Globus pallidus (tissue), 1 donor: ENCODE measurements at regions not wholly inside any gene's neighbourhood (a gene's known extent, or its start where the extent isn't known, plus 50 kb on each side); places are given as distances from the start of the nearest gene placed in this dataset.

Experiments
- DNase-seq: peaks from one replicate; pipeline ENCODE4 v3.0.0-alpha.2; 2015; ENCODE audit warnings: low spot score

DNA sequence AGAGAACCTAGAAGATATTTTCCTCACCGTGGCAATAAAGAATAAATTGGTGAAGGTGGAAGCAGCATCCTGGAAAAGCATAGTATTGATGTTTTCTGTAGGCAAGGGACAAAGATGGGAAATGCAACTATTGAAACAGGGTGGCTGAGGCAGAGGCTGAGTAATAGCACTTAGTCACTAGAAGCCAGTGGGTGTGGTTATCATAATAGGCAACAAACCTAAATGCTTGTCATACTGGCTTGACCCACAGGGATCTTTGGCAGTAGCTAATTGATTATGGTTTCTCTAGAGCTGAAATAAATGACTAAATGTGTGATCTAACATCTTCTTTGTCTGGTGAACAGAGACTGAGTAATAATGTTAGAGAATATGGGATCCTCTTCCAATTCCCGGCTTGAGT, 353.6 kb upstream of the RPS6KA3 start:
- DNase-seq: no peak

DNA sequence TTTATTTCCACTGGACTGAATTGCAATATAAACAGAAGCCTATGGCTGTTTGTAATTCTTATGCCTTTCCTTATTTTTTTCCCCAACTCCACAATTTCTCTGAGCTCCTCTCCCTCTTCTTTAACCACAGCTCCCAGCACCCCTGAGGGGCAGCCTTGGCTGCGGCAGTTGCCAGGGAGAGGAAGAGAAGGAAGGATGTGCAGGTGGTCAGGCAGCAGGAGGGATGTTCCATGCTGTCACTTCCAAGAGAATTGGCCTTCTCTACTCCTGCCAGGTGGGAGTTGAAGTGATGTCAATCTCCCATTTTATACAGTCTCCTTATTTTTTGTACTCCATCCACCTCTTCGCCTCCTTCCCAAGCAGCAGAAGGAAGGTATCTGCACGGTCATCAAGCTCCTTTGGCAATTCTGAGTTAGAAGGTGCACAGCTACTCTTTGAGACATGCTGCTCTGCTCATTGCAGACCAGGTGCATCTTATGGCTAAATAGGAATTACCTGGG, 343.3 kb upstream of the RPS6KA3 start:
- no peak for DNase-seq

DNA sequence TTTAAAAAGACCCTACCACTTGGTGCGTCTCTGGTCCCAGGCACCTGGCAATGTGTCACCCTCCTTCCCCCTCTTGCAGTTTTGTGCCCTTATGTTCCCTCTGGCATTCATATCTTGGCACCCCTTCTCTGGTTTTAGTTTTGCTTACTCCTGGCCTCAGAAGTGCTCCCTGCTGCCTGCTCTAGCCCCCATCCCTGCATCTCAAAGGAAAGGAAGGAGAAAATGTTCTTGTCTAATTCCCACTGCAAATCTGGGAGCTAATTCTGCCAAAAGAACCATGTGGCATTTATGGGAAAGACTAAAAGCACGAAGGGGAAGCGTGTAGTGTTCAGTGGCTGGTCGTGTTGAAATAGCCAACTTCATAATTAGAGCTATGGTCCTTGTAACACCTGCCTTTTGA, 340.1 kb upstream of the RPS6KA3 start:
- no peak for DNase-seq

DNA sequence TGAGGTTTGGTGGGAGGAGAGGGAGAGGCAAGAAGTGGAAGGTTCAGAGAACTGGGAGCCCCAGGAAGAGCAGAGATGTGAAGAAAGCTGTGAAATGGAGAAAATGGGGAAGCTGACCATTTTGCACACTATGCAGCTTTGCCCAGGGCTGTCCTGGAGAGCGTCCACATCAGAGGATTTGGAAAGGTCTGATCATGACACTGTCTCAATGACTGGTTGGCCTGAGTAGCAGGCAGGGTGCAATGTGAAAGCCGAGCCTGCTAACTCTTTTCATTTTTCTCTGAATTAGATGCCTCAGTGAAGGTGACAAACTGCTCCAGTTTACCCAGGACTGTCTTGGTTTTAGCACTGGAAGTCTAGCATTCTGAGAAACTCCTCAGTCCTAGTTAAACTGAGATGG, 330.1 kb upstream of the RPS6KA3 start:
- no peak for DNase-seq

DNA sequence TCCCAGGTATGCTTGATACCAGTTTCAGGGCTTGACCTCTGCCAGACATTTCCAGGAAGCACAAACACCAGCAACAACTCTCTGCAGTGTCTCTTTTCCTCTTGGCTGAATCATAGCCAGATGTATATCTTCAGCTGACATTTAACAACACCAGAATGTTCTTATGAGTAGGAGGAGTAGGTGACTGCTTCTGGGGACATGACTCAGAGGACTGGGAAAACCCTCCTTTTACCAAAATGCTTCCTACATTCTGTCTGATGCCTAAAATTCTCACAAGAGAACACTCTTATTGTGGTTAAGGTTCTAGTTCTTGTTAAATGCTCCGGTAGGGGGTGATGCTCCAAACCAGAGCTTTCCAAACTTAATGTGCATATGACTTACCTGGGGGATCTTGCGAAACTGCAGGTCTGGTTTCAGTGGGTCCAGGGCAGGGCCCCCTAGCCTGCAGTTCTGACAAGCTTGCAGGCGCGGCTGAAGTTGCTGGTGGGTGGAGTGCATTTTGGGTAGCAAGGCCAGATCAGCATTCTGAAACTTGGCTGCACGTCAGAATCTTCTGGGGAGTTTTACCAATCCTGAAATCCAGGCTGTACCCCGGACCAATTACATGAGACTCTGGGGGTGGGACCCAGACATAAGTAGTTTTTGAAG, 329.3 kb upstream of the RPS6KA3 start:
- DNase-seq: no peak

DNA sequence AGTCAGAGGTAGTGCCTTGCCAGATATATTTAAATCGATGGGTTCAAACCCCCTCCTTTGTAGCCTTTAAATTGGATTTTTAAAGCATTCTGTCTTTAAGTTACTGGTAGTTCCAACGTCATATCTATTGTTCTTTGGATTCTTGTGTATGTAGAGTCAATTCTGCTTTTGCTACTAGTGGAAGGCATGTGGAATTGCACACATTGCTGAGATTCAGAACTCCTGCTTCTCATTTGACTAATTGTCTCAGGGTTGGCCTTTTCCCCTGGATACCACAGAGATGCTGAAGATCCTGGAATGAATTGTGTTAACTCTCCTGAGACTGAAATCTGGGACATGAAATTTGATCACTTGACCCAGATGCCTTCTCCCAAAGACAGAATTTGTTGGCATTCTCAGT, 328.3 kb upstream of the RPS6KA3 start:
- DNase-seq: no peak

DNA sequence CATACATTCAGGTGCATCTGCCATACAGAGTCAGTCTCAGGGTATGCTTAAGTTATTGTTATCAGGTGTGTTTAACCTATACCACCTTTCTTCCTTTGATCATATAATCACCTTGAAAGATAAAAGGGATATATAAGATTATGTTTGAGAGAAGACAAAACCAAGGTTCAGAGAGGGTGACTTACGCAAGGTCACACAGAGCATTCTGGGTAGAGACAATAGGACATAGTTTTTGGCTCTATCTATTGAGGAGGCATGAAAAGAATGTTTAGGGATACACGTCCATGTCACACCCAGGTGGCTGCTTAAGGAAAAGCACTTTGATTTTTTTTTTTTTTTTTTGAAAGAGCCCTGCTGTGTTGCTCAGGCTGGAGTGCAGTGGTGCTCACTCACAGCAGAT, 327.1 kb upstream of the RPS6KA3 start:
- no peak for DNase-seq

DNA sequence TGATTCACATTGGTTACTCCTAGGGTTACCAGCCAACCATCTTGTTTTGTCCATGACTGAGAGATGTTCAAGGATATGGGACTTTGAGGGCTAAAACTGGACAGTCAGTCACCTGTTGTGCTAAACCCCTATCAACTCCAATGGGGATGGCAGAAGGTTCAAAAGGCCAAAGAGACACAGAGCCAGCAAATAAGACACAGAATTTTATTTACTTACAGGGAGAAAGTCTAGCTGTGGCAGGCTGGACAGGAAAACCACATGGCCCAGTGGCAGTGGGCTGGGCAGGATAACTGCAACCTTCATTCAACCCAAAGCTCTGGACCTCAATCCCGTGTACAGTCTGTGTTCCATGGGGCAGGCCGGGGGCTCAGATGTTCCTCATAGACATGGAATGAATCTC, 326.7 kb upstream of the RPS6KA3 start:
- DNase-seq: no peak

DNA sequence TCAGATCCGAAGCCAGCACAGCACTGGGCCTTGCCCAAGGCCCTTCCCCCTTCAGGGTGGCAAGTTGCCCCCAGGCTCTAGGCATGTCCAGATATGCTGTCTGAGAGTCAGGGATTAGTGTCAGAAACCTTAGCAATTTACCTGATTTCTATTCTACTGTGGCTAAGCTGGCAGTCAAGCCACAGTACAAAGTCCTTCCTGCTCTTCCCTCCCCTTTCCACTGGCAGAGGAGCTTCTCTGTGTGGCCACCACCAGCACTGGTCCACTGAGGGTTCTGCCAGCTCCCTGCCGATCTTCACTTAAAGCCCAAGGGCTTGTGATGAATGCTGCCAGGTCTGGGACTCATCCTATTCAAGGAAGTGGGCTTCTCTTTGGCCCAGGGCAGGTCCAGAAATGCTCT, 324.5 kb upstream of the RPS6KA3 start:
- no peak for DNase-seq

DNA sequence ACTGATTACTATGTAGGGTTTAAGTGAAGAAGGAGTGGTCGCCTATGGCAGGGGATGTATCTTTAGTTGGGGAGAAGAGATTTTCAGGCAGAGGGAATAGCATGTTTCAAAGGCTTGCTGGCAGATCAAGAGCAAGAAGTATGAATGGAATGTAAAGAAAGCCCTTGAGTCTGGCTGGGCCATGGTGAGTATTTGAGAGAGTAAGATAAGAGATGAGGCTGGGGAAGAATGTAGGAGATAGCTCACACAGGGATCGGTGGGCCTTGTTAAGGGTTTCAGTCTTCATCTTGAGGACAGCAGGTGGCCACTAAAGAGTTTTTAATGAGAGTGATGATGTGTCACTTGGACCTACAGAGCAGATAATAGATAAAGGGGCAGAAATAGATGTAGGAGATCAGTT, 319.1 kb upstream of the RPS6KA3 start:
- no peak for DNase-seq

DNA sequence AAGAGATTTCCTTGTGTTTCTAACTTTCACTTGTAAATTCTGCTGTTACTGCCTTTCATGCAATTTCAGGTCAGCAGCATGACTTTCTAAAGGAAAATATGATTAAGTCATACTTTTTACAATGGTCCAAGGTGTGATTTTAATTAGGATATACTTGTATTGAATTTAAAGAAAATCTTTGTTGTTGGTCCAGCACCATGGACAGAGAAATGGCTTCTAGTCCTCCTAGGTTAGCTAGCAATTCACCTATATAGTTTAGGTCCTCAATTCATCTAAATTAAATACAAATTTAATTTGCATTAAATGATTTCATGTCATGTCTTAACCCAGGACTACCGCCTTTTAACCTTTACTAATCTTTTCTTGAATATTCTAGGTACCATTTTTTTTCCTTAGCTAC, 304.9 kb upstream of the RPS6KA3 start:
- no peak for DNase-seq

DNA sequence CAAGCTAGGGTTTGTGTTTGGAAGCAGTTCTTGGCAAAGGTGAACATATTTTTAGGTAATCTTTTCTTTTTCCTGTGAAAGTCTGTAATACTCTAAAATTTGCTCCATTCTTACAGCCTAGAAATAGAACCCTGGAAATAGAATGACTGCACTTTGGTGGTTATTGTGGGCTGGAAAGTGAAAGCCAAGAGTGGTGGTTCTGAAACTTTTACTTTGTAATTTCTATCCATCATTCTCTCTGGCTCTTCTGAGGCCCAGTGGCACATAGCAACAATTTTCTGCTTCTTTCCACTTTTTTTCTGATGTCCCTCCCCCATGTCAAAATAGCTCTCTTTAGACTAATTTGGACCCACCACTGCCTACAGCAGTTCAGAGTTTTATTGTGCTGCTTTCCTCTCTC, 300.4 kb upstream of the RPS6KA3 start:
- DNase-seq: no peak

DNA sequence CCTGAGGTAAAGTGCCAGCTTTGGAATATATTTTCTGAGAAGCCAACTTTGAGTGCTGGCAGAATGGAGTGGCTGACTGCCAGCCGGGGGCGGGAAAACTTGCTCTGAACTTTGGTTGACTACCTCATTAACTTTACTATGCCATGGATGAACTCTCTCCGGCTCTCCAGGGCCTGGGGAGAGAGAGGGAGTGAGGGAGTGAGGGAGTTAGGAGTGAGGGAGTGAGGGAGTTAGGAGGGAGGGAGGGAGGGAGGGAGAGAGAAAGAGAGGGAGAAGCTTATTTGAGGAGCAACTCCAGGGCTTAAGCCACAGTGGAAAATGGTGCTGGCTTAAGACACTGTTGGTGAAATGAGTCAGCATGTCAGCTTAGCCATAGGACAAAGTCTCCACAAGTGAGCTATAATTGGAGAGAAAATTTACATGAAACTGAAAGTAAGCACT, 280.9 kb upstream of the RPS6KA3 start:
- no peak for DNase-seq

DNA sequence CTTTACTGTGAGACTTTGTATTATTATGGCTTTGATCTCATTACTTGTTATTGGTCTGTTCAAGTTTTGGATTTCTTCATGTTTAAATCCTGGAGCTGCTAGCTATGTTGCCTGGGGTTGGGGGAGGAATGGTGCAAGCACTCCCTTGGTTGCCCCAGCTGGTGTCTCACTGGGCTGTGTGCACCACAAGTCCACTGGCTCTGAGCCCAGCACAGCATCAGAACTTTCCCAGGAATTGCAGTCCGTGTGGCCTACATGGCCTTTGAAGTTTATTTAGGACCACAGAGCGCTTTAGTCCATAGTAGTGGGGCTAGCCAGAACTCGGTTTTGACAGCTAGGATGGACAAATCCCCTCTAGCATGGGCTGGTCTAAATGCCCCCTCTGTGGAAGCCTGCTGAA, 278.8 kb upstream of the RPS6KA3 start:
- DNase-seq: no peak

DNA sequence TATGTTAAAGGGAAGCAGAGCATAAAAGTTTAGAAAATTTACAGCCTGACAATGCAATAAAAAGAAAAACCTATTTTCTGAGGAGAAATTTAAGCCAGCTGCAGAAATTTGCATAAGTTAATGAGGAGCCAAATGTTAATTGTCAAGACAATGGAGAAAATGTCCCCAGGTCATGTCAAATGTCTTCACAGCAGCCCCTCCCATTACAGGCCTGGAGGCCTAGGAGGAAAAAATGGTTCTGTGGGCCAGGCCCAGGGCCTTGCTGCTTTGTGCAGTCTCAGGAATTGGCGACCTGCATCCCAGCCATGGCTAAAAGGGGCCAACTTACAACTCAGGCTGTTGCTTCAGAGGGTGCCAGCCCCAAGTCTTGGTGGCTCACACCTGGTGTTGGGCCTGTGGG, 275.4 kb upstream of the RPS6KA3 start:
- no peak for DNase-seq

DNA sequence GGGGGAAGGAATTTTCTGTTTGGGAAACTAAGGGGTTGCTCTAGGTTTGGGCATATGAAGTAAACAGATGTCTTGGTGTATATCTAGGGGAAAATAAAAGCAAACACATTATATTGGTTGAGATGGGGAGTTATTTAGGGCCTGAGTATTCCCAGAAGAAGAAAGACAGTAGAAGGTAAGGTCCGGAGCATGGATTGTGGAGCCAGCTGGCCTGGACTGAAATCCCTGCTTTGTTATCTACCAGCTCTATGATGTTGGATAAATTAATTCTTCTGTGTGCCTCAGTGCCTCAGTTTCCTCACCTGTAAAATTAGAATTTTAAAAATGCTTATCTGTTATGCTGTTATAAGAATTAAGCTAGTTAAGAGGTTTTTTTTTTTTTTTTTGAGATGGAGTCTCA, 272.3 kb upstream of the RPS6KA3 start:
- DNase-seq: no peak

DNA sequence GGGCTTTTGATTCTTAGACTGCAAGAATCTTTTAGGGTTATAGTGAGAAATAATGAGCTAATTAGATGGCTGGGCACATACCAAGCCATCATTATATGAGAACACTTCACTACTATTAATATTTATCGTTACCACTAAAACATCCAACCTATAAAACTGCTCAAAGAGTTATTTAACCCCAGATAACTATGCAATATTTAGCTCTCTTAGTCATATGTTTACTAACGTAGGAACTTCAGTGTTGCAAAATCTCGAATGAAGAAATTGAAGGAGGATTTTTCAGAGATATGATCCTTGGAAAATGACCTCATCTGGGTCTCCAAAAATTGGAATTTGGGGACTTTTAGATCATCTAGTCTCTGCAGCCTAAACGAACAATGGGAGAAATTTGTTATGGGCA, 265.0 kb upstream of the RPS6KA3 start:
- no peak for DNase-seq

DNA sequence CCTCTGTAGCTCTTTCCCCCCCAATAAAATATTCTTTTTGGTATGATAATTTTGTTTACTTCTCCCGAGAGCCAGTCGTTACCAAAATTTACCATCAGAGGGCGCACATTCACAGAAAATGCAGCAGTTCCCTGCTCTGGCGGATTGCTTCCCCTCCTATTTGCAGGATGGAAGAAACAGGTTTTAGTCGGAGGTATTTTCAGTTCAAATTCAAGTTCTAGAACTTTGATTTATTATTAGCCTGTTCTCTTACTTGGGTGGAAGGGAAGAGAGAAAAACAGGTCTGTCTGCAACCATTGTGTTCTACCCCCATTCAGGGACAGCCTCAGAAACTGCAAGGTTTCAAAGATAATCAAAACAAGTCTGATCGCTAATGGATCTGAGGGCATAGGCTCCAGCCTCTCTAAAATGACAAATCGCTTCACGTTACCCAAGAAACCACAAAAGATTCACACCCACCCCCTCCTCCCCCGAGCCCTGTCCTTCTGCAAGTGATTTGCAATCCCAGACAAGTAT, 263.8 kb upstream of the RPS6KA3 start:
- peak; percentile 55 for DNase-seq

DNA sequence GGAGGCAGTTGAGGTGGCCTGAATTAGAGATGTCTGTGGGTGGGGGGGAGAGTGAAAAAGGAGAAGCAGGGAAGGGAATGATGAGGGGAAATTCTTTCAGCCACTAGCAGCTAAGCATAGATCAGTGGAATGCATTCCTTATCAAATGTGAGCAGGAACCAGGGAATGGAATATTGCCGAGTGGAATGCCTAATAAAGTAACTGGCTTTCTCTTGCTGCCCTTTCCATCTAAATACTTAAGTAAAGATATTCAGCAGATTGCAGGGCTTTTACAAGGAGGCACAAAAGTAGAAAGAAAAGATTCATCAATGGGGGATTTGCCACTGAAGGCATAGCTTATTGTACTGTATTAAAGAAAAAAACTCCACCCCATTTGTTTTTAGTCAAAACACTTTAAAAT, 263.0 kb upstream of the RPS6KA3 start:
- no peak for DNase-seq

DNA sequence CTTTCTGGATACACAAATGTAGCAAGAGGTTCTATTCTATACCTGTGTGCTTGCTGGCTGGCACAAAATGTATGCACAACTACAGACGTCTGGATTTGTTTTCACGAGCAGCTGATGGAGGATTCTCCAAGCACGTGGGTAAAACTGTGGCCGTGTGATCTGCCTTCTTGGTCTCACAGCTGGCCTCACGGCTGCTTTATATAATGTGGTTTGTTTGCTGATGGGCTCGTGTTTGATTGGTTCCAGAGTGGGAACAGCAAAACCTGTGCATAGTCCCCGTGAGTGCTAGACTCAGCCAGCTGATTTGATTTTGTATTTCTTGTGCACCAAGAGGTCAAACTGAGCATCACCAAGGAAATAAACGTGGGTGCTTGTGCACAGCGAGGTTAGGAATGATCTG, 262.6 kb upstream of the RPS6KA3 start:
- no peak for DNase-seq

DNA sequence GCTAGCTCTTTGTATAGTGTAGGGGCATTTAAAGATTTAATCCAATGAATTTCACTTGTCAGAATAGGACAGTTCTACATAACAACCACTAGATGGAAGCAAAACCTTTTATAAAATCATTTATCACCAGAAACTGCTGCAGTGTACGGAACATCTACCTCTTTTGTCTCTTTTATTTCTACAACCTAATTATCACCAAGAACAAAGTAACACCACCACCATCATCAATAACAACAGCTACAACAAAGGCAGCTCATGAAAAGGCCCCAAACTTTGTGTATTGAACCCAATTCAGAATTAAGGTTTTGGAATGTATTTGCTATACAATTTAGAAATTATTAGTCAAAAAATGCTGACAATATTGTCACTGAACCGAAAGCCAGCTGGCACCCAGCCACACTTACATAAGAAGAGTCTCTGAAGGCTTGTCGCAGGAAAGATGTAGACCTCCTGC, 260.9 kb upstream of the RPS6KA3 start:
- no peak for DNase-seq

DNA sequence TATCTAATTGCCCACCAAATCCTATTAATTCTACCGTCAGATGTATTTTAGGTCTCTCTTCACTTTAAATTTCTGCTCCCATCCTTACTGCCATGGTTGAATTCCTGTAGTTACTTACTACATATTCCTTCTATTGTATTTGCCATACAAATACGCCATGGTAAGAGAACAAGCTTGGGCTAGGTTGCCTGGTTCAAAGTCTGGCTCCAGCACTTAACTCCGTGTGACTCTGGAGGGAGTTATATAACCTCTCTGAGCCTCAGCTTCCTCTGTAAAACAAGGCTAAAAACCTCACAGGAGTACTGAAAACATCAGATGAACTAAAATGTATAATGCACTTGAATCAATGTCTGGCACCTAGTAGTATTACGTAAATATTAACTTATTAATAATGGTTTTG, 260.3 kb upstream of the RPS6KA3 start:
- DNase-seq: no peak

DNA sequence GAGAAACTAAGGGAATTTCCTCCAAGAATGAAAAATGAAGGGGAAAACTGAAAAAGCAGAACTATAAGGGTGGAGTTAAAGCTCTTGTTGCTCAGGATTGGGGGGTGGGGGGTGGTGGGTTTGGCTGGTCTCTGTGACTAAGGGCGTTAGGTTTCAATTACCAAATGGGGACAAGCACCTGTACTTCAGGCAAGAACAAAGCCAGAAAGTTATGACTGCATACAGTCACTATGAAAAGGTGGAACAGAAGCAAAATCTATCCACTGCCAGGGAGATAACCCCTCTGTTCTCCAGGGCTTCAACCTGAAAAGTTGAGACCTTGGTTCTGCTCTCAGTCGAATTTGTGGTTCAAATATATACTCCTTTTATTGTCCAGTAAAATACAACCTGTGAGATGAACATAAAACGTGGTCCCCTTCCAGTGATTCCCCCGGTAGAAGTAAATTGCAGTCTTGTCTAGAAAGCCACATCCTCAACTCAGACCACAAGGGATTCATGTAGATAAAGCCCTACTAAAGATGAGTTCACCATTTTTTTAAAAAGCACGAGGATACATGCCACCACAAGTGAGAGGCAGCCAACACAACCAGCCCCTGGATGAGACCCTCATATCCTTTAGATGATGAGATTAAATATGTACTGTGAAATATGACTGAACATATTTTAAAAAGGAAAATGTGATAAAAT, 257.1 kb upstream of the RPS6KA3 start:
- DNase-seq: no peak

DNA sequence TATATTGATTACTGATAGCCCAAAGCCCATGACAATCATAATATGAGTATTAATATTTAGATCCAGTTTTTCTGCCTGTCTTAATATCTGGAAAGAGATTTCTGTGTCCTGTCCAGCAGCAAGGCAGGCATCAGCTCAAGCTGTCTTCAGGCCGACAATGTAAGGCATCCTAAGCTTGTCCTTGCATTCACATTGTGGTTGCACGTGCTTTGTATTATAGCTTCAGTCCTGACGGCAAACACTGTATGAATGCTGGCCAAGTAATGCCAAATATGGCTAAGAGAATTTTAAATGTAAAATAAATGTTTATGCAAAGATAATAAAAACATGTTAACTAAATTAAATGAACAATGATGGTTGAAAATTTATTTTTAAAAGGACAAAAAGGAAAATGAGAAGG, 255.7 kb upstream of the RPS6KA3 start:
- DNase-seq: no peak
